ENCODE measurements at regions not wholly inside any gene's neighbourhood (a gene's known extent, or its start where the extent isn't known, plus 50 kb on each side); places are given as distances from the start of the nearest gene placed in this dataset.

DNA sequence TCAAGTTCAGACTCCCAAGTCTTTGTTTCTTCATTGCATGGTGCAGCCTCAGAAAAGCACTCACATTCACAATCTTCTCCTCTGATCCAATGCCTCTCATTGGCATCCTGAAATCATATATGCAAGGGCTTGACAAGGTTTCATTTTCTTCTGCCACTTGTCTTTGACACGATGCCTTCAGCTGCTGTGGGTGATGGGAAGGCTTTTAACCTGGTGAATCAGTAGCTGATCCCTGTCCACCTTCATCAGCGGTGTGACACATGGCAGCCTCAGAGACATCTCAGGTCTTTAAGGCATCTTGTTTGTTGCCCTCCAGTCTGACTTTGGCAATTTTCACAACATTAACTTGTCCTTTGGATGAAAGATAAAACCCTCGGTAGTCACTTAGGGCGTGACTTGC, 147.2 kb downstream of the PRELID2 start:
- TF ChIP-seq POLR2AphosphoS5 (IDR thresholded peaks at IDR 0.05; ENCODE audit: borderline replicate concordance, low read depth, low read length): no peak
- TF ChIP-seq EZH2 (IDR thresholded peaks at IDR 0.05): no peak
- TF ChIP-seq FOXP2 (optimal IDR thresholded peaks at IDR 0.05; ENCODE audit: control extremely low read depth, extremely low read length, insufficient read depth): no peak

All from SK-N-MC (cell line).